Activated T-cell treated with anti-CD3 and anti-CD28 coated beads, Interleukin-2, amount 50 U/mL, for 48 hours (primary cell): ENCODE measurements at regions not wholly inside any gene's neighbourhood (a gene's known extent, or its start where the extent isn't known, plus 50 kb on each side); places are given as distances from the start of the nearest gene placed in this dataset.
"Not testable (repeated sequence)": the region's sequence is repeated elsewhere in the genome, so short reads cannot be mapped to it uniquely, and the experiment has no call there.

Experiments used
- DNase-seq, 2 experiments: peaks; one replicate each; pipeline ENCODE4 v3.0.0-alpha.2; 2020

- no peak for DNase-seq
These were observed 50.6 kb upstream of the TMEM170B start for GRCh38 chr6:11486959-11487358.

DNA sequence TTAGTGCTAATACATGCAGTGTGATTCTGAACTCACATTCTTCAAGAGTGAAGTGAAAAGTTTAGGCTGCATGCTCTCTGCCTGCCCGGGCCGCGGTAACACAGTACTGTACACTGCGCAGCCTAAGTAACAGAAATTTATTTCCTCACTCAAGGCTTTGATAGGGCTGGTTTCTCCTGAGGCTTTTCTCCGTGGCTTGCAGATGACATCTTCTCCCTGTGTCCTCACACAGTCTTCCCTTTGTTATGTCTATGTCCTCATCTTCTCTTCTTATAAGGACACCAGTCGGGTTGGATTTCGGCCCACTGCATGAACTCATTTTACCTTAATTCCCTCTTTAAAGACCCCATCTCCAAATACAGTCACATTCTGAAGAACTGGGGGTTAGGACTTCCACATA is 51.1 kb upstream of the TMEM170B start:
- DNase-seq: no peak

- no peak for DNase-seq
These were observed 51.5 kb upstream of the TMEM170B start for GRCh38 chr6:11486051-11486450.

DNA sequence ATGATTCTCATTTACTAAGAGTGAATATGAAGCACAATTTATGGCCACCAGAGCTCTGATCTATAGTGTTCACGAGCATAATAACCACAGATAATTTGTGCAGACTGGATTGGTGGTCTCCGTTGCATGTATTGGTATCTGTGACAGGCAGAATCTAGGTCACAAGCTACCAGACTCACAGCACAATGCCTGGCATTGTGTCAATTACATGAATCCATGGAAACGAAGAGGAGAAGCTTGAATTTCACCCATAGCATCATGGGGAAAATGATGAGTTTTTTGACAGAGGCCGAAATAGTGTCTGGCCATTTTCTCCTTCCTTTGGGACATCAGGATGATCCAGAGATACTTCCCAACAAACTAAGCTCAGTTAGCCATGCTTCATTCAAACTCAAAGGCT is 52.3 kb upstream of the TMEM170B start:
- DNase-seq: no peak

GRCh38 chr6:11484441-11484840 is 53.1 kb upstream of the TMEM170B start:
- no peak for DNase-seq

- no peak for DNase-seq
These were observed 54.9 kb upstream of the TMEM170B start for GRCh38 chr6:11482616-11483015.

DNA sequence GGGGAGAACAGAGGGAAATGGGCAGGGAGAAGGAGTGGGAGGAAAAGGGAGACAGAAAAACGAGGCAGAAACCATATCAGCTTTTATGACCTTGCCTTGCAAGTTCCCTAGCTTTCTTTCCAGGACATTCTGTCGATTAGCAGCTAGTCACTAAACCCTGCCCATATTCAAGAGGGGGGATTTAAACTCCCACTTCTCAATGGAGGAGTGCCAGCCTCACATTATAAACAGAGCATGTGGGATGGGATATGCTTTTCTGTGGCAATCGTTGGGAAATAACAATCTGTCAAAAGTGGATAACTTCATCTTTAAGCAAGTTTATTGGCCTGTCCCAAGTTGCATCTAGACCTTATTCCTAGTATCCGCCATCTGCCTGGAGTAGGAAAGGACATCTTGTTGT is 57.0 kb upstream of the TMEM170B start:
- DNase-seq: no peak

DNA sequence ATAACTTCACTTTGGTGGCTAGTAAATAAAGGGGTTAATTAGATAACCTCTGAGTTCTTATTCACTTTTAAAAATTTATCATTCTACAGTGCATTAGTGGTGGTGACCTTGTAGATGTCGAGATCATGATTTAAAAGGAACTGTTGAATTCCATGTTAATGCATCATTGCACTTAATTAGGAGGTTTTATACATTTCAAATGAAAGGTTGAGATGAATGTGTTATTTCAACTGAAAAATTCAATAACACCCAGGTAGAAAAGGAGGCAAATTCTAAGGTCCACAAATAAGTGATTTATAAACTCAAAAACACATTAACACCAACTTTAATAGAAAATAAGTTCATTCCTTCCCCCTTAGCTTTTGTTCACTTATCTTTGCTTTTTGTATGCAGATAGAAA is 58.3 kb upstream of the TMEM170B start:
- no peak for DNase-seq

DNA sequence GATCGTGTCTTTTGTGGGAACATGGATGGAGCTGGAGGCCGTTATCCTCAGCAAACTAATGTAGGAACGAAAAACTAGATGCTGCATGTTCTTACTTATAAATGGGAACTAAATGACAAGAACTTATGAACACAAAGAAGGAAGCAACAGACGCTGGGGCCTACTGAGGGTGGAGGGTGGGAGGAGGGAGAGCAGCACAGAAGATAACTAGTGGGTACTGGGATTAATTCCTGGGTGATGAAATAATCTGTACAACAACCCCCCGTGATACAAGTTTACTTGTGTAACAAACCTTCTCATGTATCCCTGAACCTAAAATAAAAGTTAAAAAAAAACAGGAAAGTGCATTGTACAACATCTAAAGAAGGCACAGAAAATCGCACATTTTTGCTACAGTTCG is 59.0 kb upstream of the TMEM170B start:
- DNase-seq: no peak

- DNase-seq: no peak
These were observed 62.5 kb upstream of the TMEM170B start for GRCh38 chr6:11475016-11475415.

DNA sequence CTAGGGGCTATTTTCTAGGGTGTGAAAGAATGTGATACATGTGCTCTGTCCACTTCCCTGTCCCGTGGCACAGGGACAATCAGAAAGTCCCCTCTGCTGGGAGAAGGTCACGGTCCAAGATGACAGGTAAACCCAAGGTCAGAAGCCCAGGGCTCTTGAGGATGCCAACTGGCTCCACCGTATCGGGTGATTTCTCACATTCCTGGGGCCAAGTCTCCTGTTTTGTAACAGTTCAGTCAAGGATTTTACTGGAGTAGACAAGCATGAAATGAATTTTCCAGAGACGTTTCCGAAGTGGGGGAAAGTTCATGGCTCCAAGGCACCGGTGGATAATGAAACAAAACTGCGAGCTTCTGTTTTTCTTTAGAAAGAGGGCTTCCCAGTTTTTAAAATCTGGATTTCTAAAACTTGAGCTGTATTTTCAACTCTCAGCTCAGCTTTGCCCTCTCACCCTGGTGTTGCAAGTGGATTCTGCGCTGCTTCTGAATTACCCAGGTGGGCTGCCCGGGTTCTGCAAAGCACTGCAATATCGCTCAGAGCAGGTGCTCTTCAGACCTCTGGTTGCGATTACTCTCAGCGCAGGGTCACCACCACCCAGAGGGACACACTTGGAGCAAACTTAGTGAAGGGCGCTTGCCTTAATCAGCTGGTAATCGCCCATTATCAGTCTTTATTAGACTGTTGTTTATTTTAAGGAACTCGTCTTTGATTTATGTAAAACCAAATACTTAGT is 64.4 kb upstream of the TMEM170B start:
- DNase-seq: no peak

DNA sequence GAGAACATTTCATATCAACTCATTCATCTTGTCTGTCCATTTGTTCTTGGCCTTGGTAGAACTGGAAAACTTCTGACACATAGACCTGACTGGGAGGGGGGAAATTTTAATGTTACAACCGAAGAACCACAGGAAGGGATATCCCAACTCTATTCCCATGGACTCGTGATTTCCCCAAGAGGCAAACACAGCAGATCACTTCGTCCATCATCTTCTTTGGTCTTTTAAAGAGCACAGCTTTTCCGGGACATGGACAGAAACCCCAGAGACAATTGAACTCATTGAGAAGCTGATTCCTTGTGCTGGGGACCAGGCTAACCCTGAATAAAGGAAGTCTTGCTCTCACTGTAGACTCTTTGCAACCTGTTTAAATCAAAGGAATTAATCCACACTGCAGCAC is 66.3 kb upstream of the TMEM170B start:
- DNase-seq: no peak

DNA sequence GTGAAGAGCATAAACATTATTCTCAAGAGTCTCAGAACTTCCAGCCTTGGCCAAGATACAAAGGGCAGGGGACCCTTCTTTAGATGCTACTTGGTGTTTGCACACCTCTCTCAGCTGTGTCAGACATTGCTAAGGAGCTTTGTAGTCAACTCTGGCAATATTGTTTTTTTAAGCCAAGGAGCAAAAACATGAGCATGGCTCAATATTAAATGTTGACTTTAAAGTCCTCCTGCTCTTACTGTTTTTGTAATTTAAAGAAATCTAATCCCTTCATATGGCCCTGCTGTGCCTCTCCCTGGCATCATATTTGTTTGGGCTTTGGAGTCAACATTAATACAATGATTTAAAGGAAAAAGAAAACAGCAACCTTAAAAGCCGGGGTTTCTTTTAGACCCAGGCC is 67.9 kb upstream of the TMEM170B start:
- DNase-seq: no peak

GRCh38 chr6:11468271-11468670 is 69.3 kb upstream of the TMEM170B start:
- not testable (repeated sequence) for DNase-seq

DNA sequence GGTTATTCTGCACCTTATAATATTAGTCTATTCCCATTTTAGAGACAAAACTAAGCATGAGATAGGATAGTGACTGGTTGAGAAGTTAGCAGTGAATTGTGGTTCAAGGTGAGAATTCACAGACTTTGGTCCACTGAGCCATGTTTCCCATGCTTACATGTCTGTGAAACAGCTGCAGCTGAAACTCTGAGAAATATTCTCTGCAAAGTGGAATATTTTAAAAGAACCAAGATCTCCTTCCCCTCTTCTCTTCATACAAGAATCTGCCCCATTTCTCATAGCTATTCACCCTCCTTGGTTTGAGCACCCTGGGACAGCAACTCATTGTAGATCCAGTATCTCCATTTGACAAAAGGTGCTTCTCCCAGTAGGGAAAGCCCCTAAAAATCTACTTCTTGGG is 70.2 kb upstream of the TMEM170B start:
- DNase-seq: no peak

DNA sequence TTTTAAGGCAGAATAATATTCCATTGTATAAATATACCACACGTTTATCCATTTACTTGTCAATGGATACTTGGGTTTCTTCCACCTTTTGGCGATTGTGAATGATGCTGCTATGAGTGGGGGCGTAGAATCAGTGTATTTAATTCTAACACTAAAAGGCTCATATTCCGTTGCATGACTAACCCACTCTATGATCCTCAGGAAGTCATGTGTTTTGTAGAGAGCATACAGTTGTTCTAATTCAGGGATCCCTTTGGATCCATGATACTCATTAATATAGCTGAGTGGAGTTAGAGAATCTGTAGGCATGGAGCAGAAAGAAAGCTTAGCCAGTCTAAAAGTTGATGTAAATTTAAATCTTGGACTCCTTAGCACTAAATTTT is 74.2 kb upstream of the TMEM170B start:
- DNase-seq: no peak

DNA sequence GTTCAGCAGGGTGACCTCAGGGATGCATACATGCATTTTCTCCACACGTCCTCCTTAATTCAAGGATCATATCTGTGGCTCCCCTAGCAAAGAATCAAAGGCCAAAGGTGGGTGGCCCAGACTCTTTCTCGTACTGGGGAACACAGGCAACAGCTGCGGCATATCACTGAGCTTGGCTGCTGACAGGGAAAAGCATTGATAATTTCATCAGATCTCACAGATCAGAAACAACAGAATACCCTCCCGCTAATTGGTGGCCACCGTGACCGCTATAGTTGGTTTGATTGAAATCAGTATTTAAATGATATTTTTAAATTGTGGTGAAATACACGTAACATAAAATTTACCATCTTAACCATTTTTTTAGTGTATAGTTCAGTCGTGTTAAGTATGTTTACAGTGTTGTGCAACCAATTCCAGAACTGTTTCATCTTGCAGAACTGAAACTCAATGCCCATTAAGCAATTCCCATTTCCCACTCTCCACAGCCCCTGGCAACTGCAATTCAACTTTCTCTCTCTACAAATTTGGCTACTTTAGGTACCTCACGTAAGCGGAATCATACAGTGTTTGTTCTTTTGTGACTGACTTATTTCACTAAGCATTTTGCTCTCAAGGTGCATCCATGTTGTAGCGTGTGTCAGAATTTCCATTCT is 74.7 kb upstream of the TMEM170B start:
- no peak for DNase-seq

DNA sequence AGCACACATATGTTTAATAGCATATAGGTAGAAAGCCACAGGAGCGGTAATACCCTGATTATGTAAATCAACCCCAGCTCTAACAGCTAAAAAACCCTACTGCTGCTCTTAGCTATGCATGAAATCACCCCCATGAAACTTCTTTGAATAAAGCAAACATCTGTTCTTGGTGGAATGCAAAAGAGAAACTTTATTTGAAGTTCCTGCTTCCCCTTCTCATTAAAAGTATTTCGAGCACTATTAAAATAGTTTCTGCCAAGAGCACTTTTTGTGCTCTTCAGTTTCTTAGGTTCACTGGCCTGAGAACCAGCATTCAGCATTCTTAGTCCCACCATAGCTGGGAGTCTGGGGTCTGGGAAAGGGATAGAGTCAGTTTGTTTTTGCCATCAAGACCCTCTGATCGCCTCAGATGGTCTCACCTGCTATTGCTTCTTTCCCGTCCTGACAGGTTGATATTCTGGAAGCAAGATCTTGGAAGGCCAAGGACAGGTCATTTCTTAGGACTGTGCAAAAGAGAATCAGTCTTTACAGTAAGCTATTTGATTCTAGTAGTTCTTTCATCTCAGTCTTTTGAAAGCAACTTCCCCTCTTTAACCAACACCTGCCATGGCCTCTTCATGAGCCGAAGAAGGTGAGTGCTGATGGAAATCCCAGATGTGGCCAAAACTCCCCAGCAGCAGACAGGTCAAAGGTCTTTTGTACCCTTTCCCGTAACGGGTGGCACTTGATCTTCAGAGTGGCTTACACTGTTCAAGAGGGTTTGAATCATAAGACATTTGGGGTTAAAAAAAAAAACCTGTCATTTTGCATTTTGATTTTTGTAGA is 76.5 kb upstream of the TMEM170B start:
- DNase-seq: peak in 1 of 2 experiments; percentile 20

DNA sequence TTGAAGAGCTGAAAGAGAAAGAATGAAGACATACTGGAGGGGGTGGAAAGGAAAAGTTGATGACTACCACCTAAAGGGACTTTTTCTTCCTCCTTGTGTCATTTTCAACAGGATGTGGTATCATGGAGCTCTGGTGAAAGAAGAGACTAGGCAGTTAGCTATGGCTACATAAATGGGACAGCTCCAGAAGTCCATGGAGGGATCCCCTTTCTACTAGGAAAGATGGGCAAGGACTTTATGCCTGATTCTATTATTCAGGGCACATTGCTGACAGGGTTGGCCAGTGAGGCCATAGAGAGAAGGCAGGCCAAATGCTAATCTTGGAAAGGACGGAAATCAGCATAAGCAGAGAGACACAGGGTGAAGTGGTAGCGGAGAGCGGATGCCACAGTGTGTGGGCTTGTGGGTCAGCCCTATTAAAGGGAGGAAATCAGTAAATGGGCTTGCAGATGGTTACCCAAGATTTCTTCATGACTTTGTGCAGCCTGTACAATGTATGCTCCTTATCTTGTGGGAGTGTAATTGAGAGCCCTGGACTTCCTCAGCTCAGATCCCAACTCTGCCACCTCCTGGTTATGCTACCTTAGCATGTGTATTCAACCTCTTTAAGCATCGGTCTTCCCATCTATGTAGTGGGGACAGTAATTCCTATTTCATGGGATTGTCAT is 77.4 kb upstream of the TMEM170B start:
- DNase-seq: peak; percentile 39 to 44

- DNase-seq: no peak
These were observed 78.4 kb upstream of the TMEM170B start for GRCh38 chr6:11459079-11459610.

- DNase-seq: no peak
These were observed 79.0 kb upstream of the TMEM170B start for GRCh38 chr6:11458509-11458908.

GRCh38 chr6:11457422-11457821 is 80.1 kb upstream of the TMEM170B start:
- DNase-seq: not testable (repeated sequence)

GRCh38 chr6:11452106-11452505 is 85.4 kb upstream of the TMEM170B start:
- not testable (repeated sequence) for DNase-seq
